IMR-90 (cell line): ENCODE measurements at regions not wholly inside any gene's neighbourhood (a gene's known extent, or its start where the extent isn't known, plus 50 kb on each side); places are given as distances from the start of the nearest gene placed in this dataset.

ENCODE experiments used
- ATAC-seq: fragments of 200-7000 bp; cut with Tn5 transposase; 2 replicates; pipeline ENCODE4 v1.9.1; 2020; ENCODE audit warnings: low read depth, mild to moderate bottlenecking, moderate library complexity
- BruUV-seq: library from RNA; stranded (reverse); fragments of 400-500 nt; replicated peaks from 2 replicates; lab custom pipeline; 2021; lab: Mats Ljungman, UMichigan
- CTCF ChIA-PET: fragments of 300-600 bp; formaldehyde crosslinking; extraction: SDS; loops from one replicate; lab custom pipeline; 2021; ENCODE audit warnings: antibody characterized with exemption; lab: Yijun Ruan, JAX
- POLR2A ChIA-PET: fragments of 300-600 bp; sonication (Branson Sonifier 250); formaldehyde crosslinking; loops from one replicate; lab custom pipeline; 2022; ENCODE audit warnings: antibody characterized with exemption; ENCODE audit not compliant: unreplicated experiment; lab: Charles Lee
- DNase-seq: peaks from one replicate; pipeline ENCODE4 v3.0.0; 2013
- H2AFZ ChIP-seq: replicated peaks from 2 replicates; pipeline ENCODE3; 2013; ENCODE audit warnings: low read length, mild to moderate bottlenecking; ENCODE audit not compliant: poor library complexity
- H2AK5ac ChIP-seq: 2 replicates; pipeline ENCODE4 v1.6.1; 2013; ENCODE audit warnings: low read depth, low read length, inconsistent platforms
- H2AK9ac ChIP-seq: replicated peaks from 2 replicates; pipeline ENCODE3; 2013; ENCODE audit warnings: mild to moderate bottlenecking, low read depth, low read length, moderate library complexity; ENCODE audit not compliant: poor library complexity
- H2BK120ac ChIP-seq: 2 replicates; pipeline ENCODE4 v1.6.1; 2013; ENCODE audit warnings: low read depth, low read length, inconsistent platforms
- H2BK15ac ChIP-seq: 3 replicates; pipeline ENCODE4 v1.6.1; 2013; ENCODE audit warnings: low read depth, low read length, inconsistent platforms
- H2BK20ac ChIP-seq: 2 replicates; pipeline ENCODE4 v1.6.1; 2013; ENCODE audit warnings: low read depth, mild to moderate bottlenecking, inconsistent platforms, low read length, moderate library complexity
- H2BK5ac ChIP-seq: 2 replicates; pipeline ENCODE4 v1.6.1; 2013; ENCODE audit warnings: mild to moderate bottlenecking, low read depth, low read length, inconsistent platforms; ENCODE audit not compliant: poor library complexity, severe bottlenecking
- H3K14ac ChIP-seq: replicated peaks from 2 replicates; pipeline ENCODE4 v1.6.1; 2013; ENCODE audit warnings: low read depth, low read length, inconsistent platforms
- H3K18ac ChIP-seq: 2 replicates; pipeline ENCODE4 v1.6.1; 2013; ENCODE audit warnings: low read depth, low read length, control low read depth
- H3K23ac ChIP-seq: 2 replicates; pipeline ENCODE4 v1.6.1; 2013; ENCODE audit warnings: low read depth, low read length, inconsistent platforms
- H3K27ac ChIP-seq: 2 replicates; pipeline ENCODE4 v1.5.1; 2013; ENCODE audit warnings: mild to moderate bottlenecking, control low read depth, low read length; ENCODE audit not compliant: insufficient read depth
- H3K27me3 ChIP-seq: 2 replicates; pipeline ENCODE4 v1.6.1; 2013; ENCODE audit warnings: low read length; ENCODE audit not compliant: control insufficient read depth, insufficient read depth
- H3K36me3 ChIP-seq: 2 replicates; pipeline ENCODE4 v1.6.1; 2013; ENCODE audit warnings: low read length, mixed read lengths; ENCODE audit not compliant: control insufficient read depth, insufficient read depth
- H3K4ac ChIP-seq: 2 replicates; pipeline ENCODE4 v1.6.1; 2013; ENCODE audit warnings: low read depth, low read length, inconsistent platforms
- H3K4me1 ChIP-seq: 2 replicates; pipeline ENCODE4 v1.6.1; 2013; ENCODE audit warnings: low read length, mixed read lengths; ENCODE audit not compliant: control insufficient read depth, insufficient read depth
- H3K4me2 ChIP-seq: 2 replicates; pipeline ENCODE4 v1.6.1; 2013; ENCODE audit warnings: low read depth, mild to moderate bottlenecking, control low read depth, low read length, moderate library complexity
- H3K4me3 ChIP-seq: 2 replicates; pipeline ENCODE4 v1.5.1; 2013; ENCODE audit warnings: low read depth, mild to moderate bottlenecking, control low read depth, low read length, moderate library complexity; ENCODE audit not compliant: insufficient read depth
- H3K56ac ChIP-seq: 2 replicates; pipeline ENCODE4 v1.6.1; 2013; ENCODE audit warnings: low read length, inconsistent platforms; ENCODE audit not compliant: insufficient read depth; ENCODE audit errors: extremely low read depth
- H3K79me1 ChIP-seq, 2 experiments: 2 replicates each; pipeline ENCODE4 v1.6.1; 2013; ENCODE audit warnings: low read length in 2 of 2, inconsistent platforms in 1 of 2, low read depth in 1 of 2
- H3K9ac ChIP-seq: 2 replicates; pipeline ENCODE4 v1.6.1; 2013; ENCODE audit warnings: low read depth, low read length, control low read depth
- H3K9me1 ChIP-seq: 2 replicates; pipeline ENCODE4 v1.6.1; 2013; ENCODE audit warnings: low read length, inconsistent platforms; ENCODE audit not compliant: insufficient read depth
- H3K9me3 ChIP-seq: 2 replicates; pipeline ENCODE4 v1.6.1; 2013; ENCODE audit warnings: low read length; ENCODE audit not compliant: control insufficient read depth, insufficient read depth
- H4K20me1 ChIP-seq: 2 replicates; pipeline ENCODE4 v1.6.1; 2013; ENCODE audit warnings: low read length, inconsistent platforms; ENCODE audit not compliant: insufficient read depth
- H4K5ac ChIP-seq: 2 replicates; pipeline ENCODE4 v1.6.1; 2013; ENCODE audit warnings: mild to moderate bottlenecking, low read depth, low read length, control low read depth
- H4K8ac ChIP-seq, 2 experiments: 2 replicates each; pipeline ENCODE4 v1.6.1; 2013; ENCODE audit warnings: low read depth in 2 of 2, low read length in 2 of 2, control low read depth in 1 of 2, inconsistent platforms in 1 of 2
- H4K91ac ChIP-seq: 2 replicates; pipeline ENCODE4 v1.6.1; 2013; ENCODE audit warnings: low read depth, low read length, inconsistent platforms; ENCODE audit not compliant: insufficient read depth
- CHD1 ChIP-seq: IDR thresholded peaks from 2 replicates; pipeline ENCODE4 v1.6.1; 2012; ENCODE audit warnings: low read depth, low read length, improper control_type of control experiment
- CTCF ChIP-seq: conservative IDR thresholded peaks from 2 replicates; pipeline ENCODE4 v1.5.1; 2012; ENCODE audit warnings: mild to moderate bottlenecking, low read depth, low read length, improper control_type of control experiment
- MAZ ChIP-seq: IDR thresholded peaks from 2 replicates; pipeline ENCODE4 v1.6.1; 2012; ENCODE audit warnings: low read depth, mild to moderate bottlenecking, low read length, improper control_type of control experiment, moderate library complexity, borderline replicate concordance
- MXI1 ChIP-seq: IDR thresholded peaks from 2 replicates; pipeline ENCODE4 v1.6.1; 2012; ENCODE audit warnings: low read depth, mild to moderate bottlenecking, low read length, moderate library complexity, borderline replicate concordance
- RFX5 ChIP-seq: IDR thresholded peaks from 2 replicates; pipeline ENCODE4 v1.8.0; 2012; ENCODE audit warnings: low read depth, mild to moderate bottlenecking, low read length, moderate library complexity
- WGBS, 2 experiments: methylation state at CpG; one replicate each; pipeline versions ENCODE4 v1.1.5 to v1.1.7; 2013; ENCODE audit warnings: missing lambda C conversion rate in 2 of 2; ENCODE audit not compliant: insufficient read length in 1 of 2; ENCODE audit errors: extremely low coverage in 2 of 2; 5-methylcytosine and 5-hydroxymethylcytosine counted together
- dilution Hi-C: fragments of 300-500 bp; cut with HindIII; formaldehyde crosslinking; loops from one replicate; pipeline ENCODE4 v1.14.3; 2018; ENCODE audit warnings: low sequenced_read_pairs; ENCODE audit not compliant: unreplicated experiment
- in situ Hi-C: fragments of 300-500 bp; cut with MboI; formaldehyde crosslinking; loops from 3 replicates; pipeline ENCODE4 v1.14.3; 2019; ENCODE audit warnings: low sequenced_read_pairs, inconsistent platforms, mixed read lengths
- intact Hi-C: fragments of 100-400 bp; cut with micrococcal nuclease; formaldehyde crosslinking; loops from 2 replicates; pipeline ENCODE4 v1.10.0; 2022

- Histone ChIP-seq H3K14ac (no peak overlapping the region), H3K4me3 (no peak overlapping the region), H3K27me3 (no peaks in the 10 kb centered on the region), H3K23ac (no peak overlapping the region), H2BK5ac (no peak overlapping the region), H3K18ac (no peak overlapping the region), H3K9ac (no peak overlapping the region), H4K91ac (no peak overlapping the region), H2BK20ac (no peak overlapping the region), H3K9me1 (no peaks in the 10 kb centered on the region), H3K36me3 (no peaks in the 10 kb centered on the region), H2AK5ac (no peak overlapping the region), H2BK15ac (no peak overlapping the region), H3K4me2 (no peak overlapping the region), H4K5ac (no peak overlapping the region), H2AK9ac (no peak overlapping the region), H3K4ac (no peak overlapping the region), H3K27ac (no peak overlapping the region), H4K20me1 (no peaks in the 10 kb centered on the region), H3K9me3 (peaks cover 6% of the 10 kb centered on the region; the same call in 1 of the 2 replicates), H3K4me1 (no peaks in the 10 kb centered on the region), H2BK120ac (no peak overlapping the region), H2AFZ (no peak overlapping the region), H3K79me1 (no peaks in the 10 kb centered on the region), H3K56ac (no peak overlapping the region), H4K8ac (no peak overlapping the region)
- no peak for TF ChIP-seq RFX5
- no peak for TF ChIP-seq MAZ
- TF ChIP-seq MXI1: no peak
- no peak for TF ChIP-seq CTCF
- no peak for TF ChIP-seq CHD1
- DNase-seq (no peak), ATAC-seq (no peak)
- no TSS peak for BruUV-seq
- 74% methylated on average over 3 of the region's 8 CpGs; no CpG with 5 or more reads in 1 of the 2 experiments for WGBS, 2 experiments
- dilution Hi-C loops (no loop called here), intact Hi-C loops (no loop called here), in situ Hi-C loops (no loop called here)
- CTCF ChIA-PET: no interaction called here
- POLR2A ChIA-PET: no interaction called here
Observed at GRCh38 chr19:29404015-29404414, 121.8 kb upstream of the VSTM2B start.
